ENCODE measurements at regions not wholly inside any gene's neighbourhood (a gene's known extent, or its start where the extent isn't known, plus 50 kb on each side); places are given as distances from the start of the nearest gene placed in this dataset.

GRCh38 chr4:82055156-82055555 lies 318.6 kb downstream of the HNRNPD start:
- TF ChIP-seq, protein P1, sequence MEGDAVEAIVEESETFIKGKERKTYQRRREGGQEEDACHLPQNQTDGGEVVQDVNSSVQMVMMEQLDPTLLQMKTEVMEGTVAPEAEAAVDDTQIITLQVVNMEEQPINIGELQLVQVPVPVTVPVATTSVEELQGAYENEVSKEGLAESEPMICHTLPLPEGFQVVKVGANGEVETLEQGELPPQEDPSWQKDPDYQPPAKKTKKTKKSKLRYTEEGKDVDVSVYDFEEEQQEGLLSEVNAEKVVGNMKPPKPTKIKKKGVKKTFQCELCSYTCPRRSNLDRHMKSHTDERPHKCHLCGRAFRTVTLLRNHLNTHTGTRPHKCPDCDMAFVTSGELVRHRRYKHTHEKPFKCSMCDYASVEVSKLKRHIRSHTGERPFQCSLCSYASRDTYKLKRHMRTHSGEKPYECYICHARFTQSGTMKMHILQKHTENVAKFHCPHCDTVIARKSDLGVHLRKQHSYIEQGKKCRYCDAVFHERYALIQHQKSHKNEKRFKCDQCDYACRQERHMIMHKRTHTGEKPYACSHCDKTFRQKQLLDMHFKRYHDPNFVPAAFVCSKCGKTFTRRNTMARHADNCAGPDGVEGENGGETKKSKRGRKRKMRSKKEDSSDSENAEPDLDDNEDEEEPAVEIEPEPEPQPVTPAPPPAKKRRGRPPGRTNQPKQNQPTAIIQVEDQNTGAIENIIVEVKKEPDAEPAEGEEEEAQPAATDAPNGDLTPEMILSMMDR (IDR thresholded peaks at IDR 0.05), result no peak
- TF ChIP-seq ZFX (IDR thresholded peaks at IDR 0.05; ENCODE audit: borderline replicate concordance), result no peak

All from 22Rv1 (cell line).